ENCODE measurements at regions not wholly inside any gene's neighbourhood (a gene's known extent, or its start where the extent isn't known, plus 50 kb on each side); places are given as distances from the start of the nearest gene placed in this dataset.

DNA sequence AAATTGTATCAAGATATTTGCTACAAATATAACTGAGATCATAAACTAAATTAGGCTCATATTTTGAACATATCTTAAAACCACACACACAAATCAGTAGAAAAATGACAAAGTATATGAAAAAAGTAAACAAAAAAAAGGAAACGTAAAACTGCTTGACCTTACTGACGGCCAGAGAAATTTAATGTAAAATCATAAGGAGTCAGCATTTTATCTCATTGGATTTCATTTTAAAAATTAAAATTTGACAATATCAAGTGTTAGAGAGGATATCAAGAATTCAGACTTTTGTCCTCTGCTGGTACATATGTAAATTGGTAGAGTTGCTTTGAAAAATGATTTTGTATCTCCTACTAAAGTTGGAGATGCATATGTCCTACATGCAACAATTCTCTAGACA lies 209.2 kb upstream of the ZC3H15 start:
- Histone ChIP-seq H3K4me1 (no peaks in the 10 kb centered on the region), H3K36me3 (no peaks in the 10 kb centered on the region), H3K27ac (no peak overlapping the region), H3K27me3 (no peaks in the 10 kb centered on the region), H3K9me3 (peaks cover 0 to 7% of the 10 kb centered on the region in 2 donors), H3K4me3 (no peak overlapping the region)
- DNase-seq (ENCODE audit: low spot score): no peak
- no peak for TF ChIP-seq CTCF (IDR thresholded peaks at IDR 0.05)

DNA sequence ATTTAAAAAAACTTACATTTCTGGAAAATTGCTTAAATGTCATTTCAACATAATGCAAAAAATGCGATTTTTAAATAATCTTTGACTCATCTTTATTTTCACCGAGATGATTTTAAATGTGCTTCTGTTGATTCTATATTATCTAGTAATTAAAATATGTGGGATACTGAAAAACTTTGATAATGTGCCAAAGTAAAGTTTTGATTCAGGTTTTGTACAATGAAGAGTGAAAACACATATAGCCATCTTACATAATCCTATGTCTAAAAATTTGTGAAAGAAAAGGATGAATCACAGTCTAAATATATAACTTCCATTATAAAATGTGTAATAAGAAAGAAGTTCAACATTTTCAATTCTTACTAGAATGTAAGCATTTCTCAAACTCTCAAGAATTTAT lies 204.3 kb upstream of the ZC3H15 start:
- Histone ChIP-seq H3K27ac (no peak overlapping the region), H3K36me3 (no peaks in the 10 kb centered on the region), H3K4me3 (no peak overlapping the region), H3K9me3 (no peaks in the 10 kb centered on the region), H3K4me1 (no peaks in the 10 kb centered on the region), H3K27me3 (no peaks in the 10 kb centered on the region)
- no peak for TF ChIP-seq CTCF (IDR thresholded peaks at IDR 0.05)
- no peak for DNase-seq (ENCODE audit: low spot score)

GRCh38 chr2:186294248-186294888 lies 191.7 kb upstream of the ZC3H15 start:
- Histone ChIP-seq H3K9me3 (no peaks in the 10 kb centered on the region), H3K27me3 (no peaks in the 10 kb centered on the region), H3K27ac (peak overlapping the region in 1 of 2 donors; percentile 1), H3K36me3 (no peaks in the 10 kb centered on the region), H3K4me3 (no peak overlapping the region), H3K4me1 (peaks cover 0 to 5% of the 10 kb centered on the region in 2 donors)
- no peak for DNase-seq (ENCODE audit: low spot score)
- no peak for TF ChIP-seq CTCF (IDR thresholded peaks at IDR 0.05)

- no peak for TF ChIP-seq CTCF (IDR thresholded peaks at IDR 0.05)
- Histone ChIP-seq H3K9me3 (no peaks in the 10 kb centered on the region), H3K4me1 (peaks cover 0 to 5% of the 10 kb centered on the region in 2 donors), H3K36me3 (no peaks in the 10 kb centered on the region), H3K27me3 (no peaks in the 10 kb centered on the region), H3K4me3 (no peak overlapping the region), H3K27ac (no peak overlapping the region)
- DNase-seq (ENCODE audit: low spot score): no peak
Observed at GRCh38 chr2:186299610-186300009, 186.4 kb upstream of the ZC3H15 start.

GRCh38 chr2:186302263-186302662 lies 183.8 kb upstream of the ZC3H15 start:
- H3K4me3 ChIP-seq: no peak overlapping the region
- no peak for DNase-seq (ENCODE audit: low spot score)

More at GRCh38 chr2:186302263-186302662, 183.8 kb upstream of the ZC3H15 start:
- Histone ChIP-seq H3K27me3 (no peaks in the 10 kb centered on the region), H3K9me3 (no peaks in the 10 kb centered on the region), H3K36me3 (no peaks in the 10 kb centered on the region), H3K27ac (no peak overlapping the region), H3K4me1 (no peaks in the 10 kb centered on the region)
- TF ChIP-seq CTCF (IDR thresholded peaks at IDR 0.05): no peak
